GF-D8 (cell line): ENCODE measurements at regions not wholly inside any gene's neighbourhood (a gene's known extent, or its start where the extent isn't known, plus 50 kb on each side); places are given as distances from the start of the nearest gene placed in this dataset.
A peak's percentile ranks its signal among the peaks of the same experiment; 100 is the strongest.

ENCODE experiments used
- DNase-seq: peaks from one replicate; lab custom pipeline; 2025; lab: John Stamatoyannopoulos, UW

GRCh38 chr12:94031763-94032162 lies 116.6 kb upstream of the PLXNC1 start:
- DNase-seq, result no peak

GRCh38 chr12:94032368-94032767 lies 116.0 kb upstream of the PLXNC1 start:
- DNase-seq, result no peak

GRCh38 chr12:94033101-94033500 lies 115.3 kb upstream of the PLXNC1 start:
- no peak for DNase-seq

DNA sequence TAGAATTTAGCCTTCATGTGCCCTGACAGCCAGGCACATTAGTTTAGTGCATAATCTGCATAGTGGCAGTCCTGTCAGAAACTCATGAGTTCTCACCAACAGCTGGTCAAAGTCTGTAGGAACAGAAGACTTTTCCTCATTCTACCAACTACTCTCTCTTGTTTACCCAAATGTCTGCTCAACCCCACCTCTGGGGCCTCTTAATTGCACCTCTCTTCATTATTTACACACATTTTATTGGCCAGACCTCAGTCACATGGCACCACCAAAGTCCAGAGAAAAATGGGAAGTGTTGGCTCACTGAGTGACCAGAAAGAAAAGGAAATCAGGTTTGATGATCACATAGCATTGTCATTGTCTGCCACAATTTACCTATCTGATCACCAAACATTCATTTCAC lies 114.6 kb upstream of the PLXNC1 start:
- DNase-seq, result no peak

DNA sequence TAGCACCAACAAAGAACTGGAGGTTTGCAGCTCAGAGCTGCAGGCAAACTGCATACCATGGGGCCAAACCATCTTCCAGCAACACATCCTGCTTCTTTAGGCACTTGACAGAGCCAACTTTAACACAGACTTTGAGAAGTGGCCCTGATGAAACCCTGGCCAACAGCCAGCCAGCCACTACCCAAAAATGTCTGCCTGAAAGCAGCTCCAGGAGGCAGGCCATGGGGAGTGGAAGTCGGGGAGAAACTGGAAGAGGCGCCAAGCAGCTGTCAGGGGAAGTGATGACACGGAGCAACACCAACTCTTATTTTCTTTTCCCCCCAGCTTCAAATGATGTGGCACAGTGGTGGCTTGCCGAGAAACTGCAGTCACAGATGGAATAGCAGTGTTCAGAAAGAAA lies 110.9 kb upstream of the PLXNC1 start:
- DNase-seq, result no peak

DNA sequence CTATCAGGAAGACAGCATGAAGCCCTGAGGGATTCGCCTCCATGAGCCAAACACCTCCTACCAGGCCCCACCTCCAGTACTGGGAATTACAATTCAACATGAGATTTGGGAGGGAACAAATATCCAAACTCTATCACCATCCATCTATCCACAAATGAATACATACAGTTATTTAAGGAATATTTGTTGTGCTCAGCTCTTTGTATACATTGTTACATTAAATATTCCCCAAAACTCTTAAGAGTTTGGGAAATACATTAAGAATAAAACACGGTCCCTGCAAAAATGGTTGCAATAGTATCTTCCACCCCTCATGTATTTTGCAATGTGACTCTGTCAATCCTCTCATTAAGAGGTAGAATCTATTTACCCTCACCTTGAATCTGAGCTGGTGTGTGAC lies 109.8 kb upstream of the PLXNC1 start:
- DNase-seq, result no peak

DNA sequence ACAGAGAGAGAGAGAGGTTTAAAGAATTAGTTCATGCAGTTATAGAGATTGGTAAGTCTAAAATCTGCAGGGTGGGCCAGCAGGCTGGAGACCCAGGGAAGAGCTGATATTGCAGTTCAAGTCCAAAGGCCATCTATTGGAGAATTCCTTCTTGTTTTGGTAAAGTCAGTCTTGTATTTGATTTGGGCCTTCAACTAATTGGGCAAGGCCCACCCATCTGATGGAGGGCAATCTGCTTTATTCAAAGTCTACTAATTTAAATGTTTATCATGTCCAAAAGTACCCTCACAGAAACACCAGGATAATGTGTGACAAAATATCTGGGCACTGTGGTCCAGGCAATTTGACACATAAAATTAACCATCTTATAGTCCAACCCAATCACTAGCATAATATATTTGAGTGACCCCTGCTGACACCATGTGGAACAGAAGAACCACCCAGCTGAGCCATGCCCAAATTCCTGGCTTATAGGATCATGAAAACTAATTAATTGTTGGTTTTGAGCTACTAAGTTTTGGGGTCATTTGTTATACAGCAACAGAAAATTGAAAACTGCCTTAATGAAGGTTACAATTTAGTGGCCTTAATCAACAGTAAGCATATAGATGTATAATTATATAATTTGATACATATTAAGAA lies 109.1 kb upstream of the PLXNC1 start:
- DNase-seq, result no peak

DNA sequence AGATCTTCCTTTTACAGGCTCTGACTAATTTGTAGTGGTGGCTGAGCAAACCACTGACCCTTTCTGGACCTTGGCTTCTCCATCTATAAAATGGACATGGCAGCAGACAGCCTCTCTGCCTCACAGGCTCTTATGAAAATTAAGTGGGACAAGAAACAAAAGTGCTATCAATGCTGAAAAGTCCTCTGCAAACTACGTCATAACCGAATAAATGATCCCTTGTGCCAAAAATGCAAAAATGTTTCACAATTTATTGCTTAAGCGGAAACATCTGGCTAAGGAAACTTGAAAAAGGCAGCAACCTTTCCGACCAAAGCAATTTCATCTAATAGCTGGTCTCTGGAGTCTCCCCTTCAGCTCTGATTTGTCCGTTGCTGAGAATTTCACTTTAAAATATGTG lies 108.5 kb upstream of the PLXNC1 start:
- peak; percentile 66 for DNase-seq

DNA sequence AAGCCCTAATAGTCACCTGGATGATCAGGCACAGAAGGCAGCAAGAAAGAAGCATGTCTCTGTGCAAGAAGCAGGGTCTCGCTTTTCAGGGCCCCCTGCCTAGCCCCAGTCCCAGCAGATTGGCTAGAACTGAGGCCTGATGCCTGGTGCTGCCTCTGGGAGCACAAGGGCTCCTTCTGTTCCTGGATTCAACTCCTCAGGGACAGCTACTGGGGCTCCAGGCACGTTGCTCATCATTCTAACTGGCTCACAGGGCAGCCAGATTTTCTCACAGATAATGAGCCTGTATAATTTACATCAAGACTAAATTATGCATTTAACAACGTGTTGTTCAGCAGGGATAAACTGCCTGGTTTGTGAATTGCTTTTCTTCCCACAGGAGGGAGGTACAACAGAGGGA lies 106.5 kb upstream of the PLXNC1 start:
- DNase-seq, result no peak

GRCh38 chr12:94042321-94042720 lies 106.1 kb upstream of the PLXNC1 start:
- DNase-seq, result no peak

DNA sequence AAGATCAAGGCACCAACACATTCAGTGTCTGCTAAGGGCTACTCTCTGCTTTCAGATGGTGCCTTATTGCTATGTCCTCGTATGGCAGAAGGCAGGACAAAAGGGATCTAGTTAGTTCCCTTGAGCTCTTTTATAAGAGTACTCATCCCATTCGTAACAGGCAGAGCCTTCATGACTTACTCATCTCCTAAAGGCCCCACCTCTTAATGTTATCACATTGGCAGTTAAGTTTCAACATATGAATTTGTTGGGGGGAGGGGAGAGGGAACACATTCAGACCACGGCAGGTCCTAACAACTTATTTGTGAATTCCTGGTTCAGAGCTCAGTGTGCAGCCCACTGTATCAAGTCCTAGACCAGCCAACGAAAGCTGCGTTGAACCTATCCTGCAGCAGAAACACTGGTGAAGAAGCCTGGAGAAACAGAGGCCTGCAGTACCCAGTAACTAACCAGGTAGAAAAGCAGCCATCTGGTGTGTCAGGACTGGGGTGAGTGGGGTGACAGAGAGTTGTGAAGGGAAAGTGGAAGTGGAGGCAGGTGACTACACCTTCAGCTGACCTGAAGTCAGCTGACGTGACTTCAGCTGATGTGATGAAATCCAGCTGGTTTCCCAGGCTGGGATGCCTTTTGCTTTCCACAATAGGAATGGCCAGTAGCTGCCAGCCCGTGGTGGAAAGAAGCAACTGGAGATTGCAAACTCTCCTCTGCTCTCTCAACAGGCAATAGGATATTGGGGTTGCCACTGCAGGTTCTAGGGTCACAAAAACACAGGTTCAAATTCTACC lies 101.6 kb upstream of the PLXNC1 start:
- DNase-seq, result no peak

DNA sequence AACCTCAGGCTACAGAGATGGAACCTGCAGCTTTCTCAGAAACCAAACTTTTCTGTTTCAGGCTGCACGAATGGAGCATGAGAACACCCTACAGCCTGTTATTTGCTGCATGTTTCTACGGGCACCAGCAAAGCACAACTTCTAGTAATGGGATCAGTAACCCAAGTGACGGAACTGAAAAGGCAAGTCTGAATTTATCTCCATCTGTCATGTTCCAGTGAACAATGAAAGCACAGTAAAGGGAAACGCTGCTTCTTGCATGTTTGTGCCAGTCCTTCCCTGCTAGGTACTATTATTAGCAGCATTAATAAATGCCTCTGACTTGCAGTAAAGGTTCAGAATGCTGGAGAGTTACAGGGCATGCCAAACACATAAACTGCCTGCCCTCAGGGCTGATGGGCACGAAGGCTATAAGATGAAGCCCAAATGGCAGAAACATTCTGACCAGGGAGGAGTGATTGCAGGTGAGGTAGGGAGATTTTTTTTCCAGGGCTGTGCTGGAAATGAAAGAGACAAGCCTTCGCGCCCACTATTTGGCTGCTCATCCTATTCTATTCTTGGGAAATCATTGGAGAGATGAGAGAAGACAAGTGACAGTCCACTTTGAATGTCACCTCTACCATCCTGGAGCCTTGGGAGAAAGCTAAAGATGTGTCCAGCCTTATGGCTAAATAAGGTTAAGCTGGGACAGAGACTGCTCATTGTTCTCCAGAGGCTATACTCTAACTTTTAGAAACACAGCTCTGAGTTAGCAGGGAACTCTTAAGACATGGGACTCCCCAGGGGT lies 100.4 kb upstream of the PLXNC1 start:
- no peak for DNase-seq

DNA sequence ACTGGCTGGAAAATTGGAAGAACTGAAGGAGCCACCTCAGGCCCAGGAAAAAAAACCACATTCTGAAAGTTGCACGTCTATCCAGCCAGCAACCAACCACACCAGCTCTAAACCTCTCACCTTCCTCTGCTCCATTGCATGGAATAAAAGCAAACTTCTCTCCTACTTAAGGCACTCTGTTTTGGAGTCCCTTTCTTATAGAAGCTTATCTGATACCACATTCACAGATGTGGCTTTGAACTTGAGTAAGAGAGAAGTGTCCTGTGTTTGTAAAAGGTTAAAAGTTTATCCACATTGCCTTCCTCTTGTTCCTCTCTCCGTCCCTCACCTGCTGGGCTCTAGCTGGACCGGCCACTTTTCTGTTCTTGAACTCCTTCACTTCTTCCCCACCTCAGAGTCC lies 99.6 kb upstream of the PLXNC1 start:
- no peak for DNase-seq

GRCh38 chr12:94049718-94050117 lies 98.7 kb upstream of the PLXNC1 start:
- DNase-seq, result no peak

DNA sequence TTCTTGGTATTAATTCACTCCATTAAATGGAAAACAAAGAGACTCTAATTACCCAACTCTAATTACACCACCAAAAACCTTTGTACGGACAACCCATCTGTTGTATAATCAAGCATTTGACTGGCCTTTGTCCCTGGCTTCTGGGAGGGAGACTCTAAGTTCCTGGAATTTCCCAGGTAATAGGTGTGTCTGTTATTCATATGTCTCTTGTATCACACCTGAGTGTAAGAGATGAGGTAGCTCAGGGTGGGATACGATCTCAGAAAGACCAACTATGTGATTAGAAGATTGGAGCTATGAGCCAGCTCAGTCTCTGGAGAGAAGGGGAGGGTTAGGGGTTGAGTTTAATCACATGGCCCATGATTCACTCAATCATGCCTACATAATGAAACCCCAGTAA lies 94.7 kb upstream of the PLXNC1 start:
- no peak for DNase-seq

- no peak for DNase-seq
Observed at GRCh38 chr12:94055528-94055927, 92.8 kb upstream of the PLXNC1 start.

DNA sequence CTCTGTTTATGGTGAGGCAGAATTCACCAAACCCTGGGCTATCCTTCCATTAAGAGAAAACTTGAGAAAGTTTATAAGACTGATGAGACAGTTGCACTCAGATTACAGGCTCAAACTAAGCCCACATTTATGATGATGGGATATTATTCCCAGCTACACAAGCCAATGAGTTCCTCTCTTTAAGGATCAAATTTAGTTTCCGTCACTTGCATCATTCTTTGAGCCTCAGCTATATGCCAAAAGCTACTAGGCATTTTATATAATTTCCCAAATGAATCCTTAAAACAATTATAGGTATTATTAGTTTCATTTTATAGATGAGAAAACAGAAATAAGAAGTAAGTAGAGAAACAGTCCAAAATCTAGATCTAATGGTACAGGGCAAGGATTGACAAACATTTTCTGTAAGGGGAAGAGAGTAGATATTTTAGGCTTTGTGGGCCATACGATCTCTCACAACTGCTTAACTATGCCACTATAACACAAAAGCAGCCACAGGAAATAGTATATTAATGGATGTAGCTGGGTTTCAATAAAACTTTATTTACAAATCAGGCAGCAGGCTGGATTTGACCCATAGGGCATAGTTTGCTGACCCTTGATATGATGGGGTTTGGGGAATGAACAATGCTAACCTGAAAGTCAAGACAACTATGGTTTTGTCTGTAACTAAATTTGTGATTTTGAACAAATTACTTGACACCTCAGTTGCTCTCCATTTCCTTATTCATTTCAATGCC lies 91.8 kb upstream of the PLXNC1 start:
- no peak for DNase-seq

DNA sequence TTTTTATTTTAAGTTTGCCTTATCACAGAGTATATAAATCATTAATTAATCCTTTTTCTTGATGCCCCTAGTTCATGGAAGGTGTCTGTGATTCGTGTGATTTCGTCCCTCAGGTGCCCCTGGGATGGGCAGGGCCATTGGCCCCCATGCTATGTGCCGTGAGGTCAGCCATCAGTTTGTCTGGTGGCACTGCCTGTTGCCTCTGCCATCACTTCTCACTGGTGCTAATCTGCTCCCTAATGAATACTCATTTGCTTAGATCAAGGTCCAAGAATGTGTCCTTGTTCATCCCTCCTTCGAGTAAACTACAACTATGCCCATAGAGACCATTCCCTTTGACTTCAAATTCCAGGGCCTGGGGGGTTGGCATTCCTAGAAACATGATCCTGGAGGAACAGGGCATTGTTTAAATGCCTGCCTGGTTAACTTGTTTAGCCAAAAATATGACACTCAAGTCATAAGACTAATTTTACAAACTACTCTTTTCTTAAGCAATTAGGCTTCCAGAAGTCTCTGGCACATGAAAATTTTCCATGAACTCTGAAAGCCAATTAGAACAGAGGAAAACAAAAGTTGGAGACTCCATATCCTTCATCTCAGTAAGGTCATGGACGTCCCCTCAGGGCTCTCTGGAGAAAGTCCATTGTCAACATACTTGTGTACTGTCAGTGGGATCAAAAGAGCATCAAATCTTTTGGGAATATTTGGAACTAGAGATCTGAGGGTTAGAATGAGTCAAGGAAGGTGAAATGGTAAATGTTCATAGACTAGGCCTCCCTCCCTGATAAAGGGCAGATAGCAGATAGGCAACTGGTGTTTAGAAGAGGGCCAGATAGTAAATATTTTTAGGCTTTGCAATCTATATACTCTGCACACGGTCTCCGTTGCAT lies 90.9 kb upstream of the PLXNC1 start:
- no peak for DNase-seq

DNA sequence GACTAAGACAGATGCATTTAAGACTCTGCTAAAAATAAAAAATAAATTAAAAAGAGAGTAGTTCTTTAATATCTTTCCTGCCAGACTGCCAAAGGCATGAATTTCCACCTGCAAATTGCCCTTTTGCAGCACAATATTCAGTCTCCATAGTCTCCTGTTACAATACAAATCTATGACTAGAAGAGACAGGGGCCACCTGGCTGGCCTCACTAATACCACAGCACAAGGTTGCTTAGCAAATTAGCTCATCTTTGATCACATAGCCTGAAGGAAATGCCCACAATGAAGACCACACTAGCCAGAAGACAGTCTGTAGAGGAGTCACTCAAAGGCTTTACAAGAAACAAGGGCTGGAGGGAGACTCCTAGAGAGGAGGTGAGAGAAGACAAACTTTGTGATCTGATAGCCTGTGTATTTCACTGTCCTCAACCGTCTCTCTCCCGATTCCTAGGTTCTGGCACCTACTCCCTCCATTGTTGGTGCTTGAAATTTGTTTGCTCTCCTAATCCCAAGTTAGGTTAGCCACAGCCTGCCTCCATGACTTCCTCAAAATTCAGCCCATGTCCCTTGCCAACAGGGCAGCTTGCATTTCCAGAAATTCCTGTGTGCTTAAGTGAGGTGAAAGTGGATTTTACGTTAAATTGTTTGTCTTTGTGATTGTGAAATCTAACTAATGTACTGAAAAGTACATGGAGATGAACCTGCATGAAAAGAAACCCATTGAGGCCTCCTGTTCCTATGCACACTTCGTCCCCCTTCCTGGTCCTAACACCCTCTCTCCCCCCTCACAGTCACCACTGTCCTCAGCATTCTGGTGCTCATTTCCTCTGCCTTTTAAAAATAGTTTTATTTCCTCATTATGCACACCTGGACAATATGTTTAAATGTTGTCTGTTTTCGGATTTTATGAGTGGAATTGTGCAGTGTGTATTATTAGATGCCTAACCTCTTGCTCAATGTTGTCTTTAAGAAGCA lies 88.7 kb upstream of the PLXNC1 start:
- DNase-seq, result no peak

DNA sequence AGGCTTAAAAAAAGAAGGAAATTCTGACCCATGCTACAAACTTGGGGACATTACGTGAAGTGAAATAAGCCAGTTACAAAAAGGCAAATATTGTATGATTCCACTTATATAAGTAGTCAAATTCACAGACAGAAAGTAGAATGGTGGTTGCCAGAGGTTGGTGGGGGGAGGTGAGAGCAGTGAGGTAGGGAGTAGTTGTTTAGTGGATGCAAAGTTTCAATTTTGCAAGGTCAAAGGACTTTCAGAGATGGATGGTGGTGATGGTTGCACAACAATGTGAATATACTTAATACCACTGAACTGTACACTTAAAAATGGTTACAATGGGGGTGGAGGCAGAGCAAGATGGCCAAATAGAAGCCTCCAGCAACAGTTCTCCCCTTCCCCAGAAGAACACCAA lies 86.2 kb upstream of the PLXNC1 start:
- DNase-seq, result no peak
